Heart right ventricle (tissue), 16 donors: ENCODE measurements at regions not wholly inside any gene's neighbourhood (a gene's known extent, or its start where the extent isn't known, plus 50 kb on each side); places are given as distances from the start of the nearest gene placed in this dataset.

ENCODE experiments used
- ATAC-seq, 8 donors: fragments of 200-7000 bp; cut with Tn5 transposase; one replicate each; pipeline ENCODE4 v1.9.1; 2020; ENCODE audit warnings: mild to moderate bottlenecking in 8 of 8, moderate library complexity in 8 of 8, moderate number of reproducible peaks in 1 of 8
- DNase-seq, 2 donors: peaks; one replicate each; pipeline ENCODE4 v3.0.0-alpha.2; 2020
- H3K27ac ChIP-seq, 10 donors: fragments of 200-600 bp; sonication (generic) in 2 of 10; one replicate each; pipeline versions ENCODE4 v1.5.0 to v1.8.0; 2020 to 2022; ENCODE audit warnings: mild to moderate bottlenecking in 3 of 10
- H3K27me3 ChIP-seq, 7 donors: fragments of 200-600 bp; one replicate each; pipeline ENCODE4 v1.8.0; 2021 to 2022; ENCODE audit warnings: mild to moderate bottlenecking in 2 of 7
- H3K36me3 ChIP-seq, 9 donors: fragments of 200-600 bp; sonication (generic) in 1 of 9; one replicate each; pipeline versions ENCODE4 v1.5.0 to v1.8.0; 2020 to 2022; ENCODE audit warnings: mild to moderate bottlenecking in 2 of 9
- H3K4me1 ChIP-seq, 9 donors: fragments of 200-600 bp; sonication (generic) in 1 of 9; one replicate each; pipeline versions ENCODE4 v1.5.0 to v1.8.0; 2020 to 2022; ENCODE audit warnings: mild to moderate bottlenecking in 4 of 9
- H3K4me3 ChIP-seq, 10 donors: fragments of 200-600 bp; sonication (generic) in 2 of 10; one replicate each; pipeline versions ENCODE4 v1.5.0 to v1.8.0; 2020 to 2022; ENCODE audit warnings: mild to moderate bottlenecking in 7 of 10, moderate library complexity in 2 of 10
- H3K9me3 ChIP-seq, 11 donors: fragments of 200-600 bp in 10 of 11; sonication (generic) in 2 of 11; one replicate each; pipeline versions ENCODE4 v1.5.0 to v1.8.0; 2013 to 2022; ENCODE audit warnings: mild to moderate bottlenecking in 2 of 11, control low read depth in 1 of 11, moderate library complexity in 1 of 11
- WGBS, 2 donors: extraction: QIAGEN DNeasy Blood & Tissue Kit; methylation state at CpG; one replicate each; pipeline ENCODE4 v1.1.7; 2013; ENCODE audit warnings: inconsistent platforms in 1 of 2; 5-methylcytosine and 5-hydroxymethylcytosine counted together
- intact Hi-C, 10 donors: fragments of 100-400 bp; cut with DNase I; formaldehyde crosslinking; loops; one replicate each; pipeline versions ENCODE4 v1.11.1 to v1.14.2; 2022
- TF ChIP-seq, protein P1 (sequence below), 9 donors: fragments of 200-600 bp; sonication (generic) in 2 of 9; IDR thresholded peaks; one replicate each; pipeline versions ENCODE4 v1.5.0 to v1.8.0; 2021 to 2022; ENCODE audit warnings: antibody characterized with exemption in 9 of 9, mild to moderate bottlenecking in 5 of 9, moderate library complexity in 1 of 9
- donor health status: Arrhythmogenic right ventricular cardiomyopathy.
- donor health status: ischemic (EF 13 %, LVEDD 7.1; RV severe dilation, severe dysfunction).
- donor health status: healthy with polysubstance abuse.
- donor health status: DM: no; HTN: yes; CAD: no.
- donor health status: DM: no; HTN: no; CAD: no.
- donor health status: ischemic (EF 25% LVEDD 6.9; RV normal size, moderate dysfunction).
- donor health status: ischemic (EF 25% LVEDD 5.7; RV mildly dilated, moderate dysfunction).
- donor health status: healthy.
- donor health status: DM: yes; HTN: yes; CAD: no.
- donor health status: Ischemic cardiomyopathy.
- donor health status: ischemic (EF 35%, LVEDD 5.7; RV mildly dilated, moderate dysfunction).
- donor health status: nonischemic (EF 11% LVEDD 7.7; RV severe dilation, severe dysfunction).
- donor health status: DM: yes; HTN: yes; CAD: no.
- donor health status: PGD.
- donor health status: ischemic (EF 29% LVEDD 5.4; RV normal size, mild dysfunction).
- donor health status: nonischemic (EF 23%, LVEDD 6.1; RV moderate dilation, normal function).

DNA sequence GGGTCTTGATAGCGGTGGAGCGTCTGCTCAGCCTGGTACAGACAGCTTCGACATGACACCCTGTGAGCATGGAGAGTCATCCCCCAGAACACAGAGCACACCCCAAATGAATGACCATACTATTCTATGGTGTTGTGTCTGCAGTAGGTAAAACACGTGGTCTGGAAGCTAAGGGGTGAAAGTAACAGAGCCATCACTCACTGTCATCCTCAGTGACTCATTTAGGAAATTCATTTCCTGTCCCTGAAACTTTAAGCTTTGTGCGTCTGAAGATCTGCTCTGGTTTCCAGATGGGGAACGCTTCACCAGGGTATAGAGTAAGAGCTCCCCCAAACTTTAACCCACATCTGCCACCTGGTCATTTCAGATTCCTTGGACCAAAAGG, 94.8 kb upstream of the DISP3 start:
- H3K4me3 ChIP-seq = no peak overlapping the region
- TF ChIP-seq, protein P1, sequence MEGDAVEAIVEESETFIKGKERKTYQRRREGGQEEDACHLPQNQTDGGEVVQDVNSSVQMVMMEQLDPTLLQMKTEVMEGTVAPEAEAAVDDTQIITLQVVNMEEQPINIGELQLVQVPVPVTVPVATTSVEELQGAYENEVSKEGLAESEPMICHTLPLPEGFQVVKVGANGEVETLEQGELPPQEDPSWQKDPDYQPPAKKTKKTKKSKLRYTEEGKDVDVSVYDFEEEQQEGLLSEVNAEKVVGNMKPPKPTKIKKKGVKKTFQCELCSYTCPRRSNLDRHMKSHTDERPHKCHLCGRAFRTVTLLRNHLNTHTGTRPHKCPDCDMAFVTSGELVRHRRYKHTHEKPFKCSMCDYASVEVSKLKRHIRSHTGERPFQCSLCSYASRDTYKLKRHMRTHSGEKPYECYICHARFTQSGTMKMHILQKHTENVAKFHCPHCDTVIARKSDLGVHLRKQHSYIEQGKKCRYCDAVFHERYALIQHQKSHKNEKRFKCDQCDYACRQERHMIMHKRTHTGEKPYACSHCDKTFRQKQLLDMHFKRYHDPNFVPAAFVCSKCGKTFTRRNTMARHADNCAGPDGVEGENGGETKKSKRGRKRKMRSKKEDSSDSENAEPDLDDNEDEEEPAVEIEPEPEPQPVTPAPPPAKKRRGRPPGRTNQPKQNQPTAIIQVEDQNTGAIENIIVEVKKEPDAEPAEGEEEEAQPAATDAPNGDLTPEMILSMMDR (IDR thresholded peaks at IDR 0.05) = no peak
- H3K36me3 ChIP-seq = no peaks in the 10 kb centered on the region
- no peaks in the 10 kb centered on the region for H3K4me1 ChIP-seq
- H3K27me3 ChIP-seq = peaks cover 0 to 79% (median 56%) of the 10 kb centered on the region in 7 donors
- ATAC-seq (no peak), DNase-seq (no peak)
- H3K27ac ChIP-seq = no peak overlapping the region
- H3K9me3 ChIP-seq = no peaks in the 10 kb centered on the region
- 52 to 65% methylated on average over 6 of the region's 6 CpGs for WGBS, 2 donors
- intact Hi-C loops = no loop called here

DNA sequence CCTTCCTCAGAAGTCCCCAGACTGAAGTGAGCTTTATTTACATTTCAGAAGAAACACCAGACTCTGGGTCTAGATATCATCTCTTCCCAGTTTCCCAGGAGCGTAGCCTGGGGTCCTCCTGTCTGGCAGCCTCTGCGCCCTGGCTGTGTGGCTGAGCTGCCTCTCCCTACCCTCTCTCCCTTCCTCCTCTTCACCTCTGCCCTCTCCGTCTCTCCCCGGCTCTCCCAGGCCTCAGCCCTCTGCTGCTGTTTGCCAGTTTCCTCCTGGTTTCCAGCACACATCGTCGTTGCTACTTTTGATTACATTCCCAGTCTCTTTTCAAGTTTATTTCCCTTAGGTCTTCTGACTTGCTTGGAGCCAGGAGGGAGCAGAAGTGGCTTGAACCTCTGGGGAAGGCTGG, 91.1 kb upstream of the DISP3 start:
- H3K4me3 ChIP-seq = no peak overlapping the region
- no peaks in the 10 kb centered on the region for H3K36me3 ChIP-seq
- H3K4me1 ChIP-seq = no peaks in the 10 kb centered on the region
- no peak overlapping the region for H3K27ac ChIP-seq
- H3K9me3 ChIP-seq = no peaks in the 10 kb centered on the region
- TF ChIP-seq, protein P1 (IDR thresholded peaks at IDR 0.05) = no peak
- peaks cover 0 to 81% (median 64%) of the 10 kb centered on the region in 7 donors for H3K27me3 ChIP-seq
- intact Hi-C loops = no loop called here
- WGBS, 2 donors = 10 to 15% methylated on average over 6 of the region's 6 CpGs
- no peak for ATAC-seq
- DNase-seq = no peak

DNA sequence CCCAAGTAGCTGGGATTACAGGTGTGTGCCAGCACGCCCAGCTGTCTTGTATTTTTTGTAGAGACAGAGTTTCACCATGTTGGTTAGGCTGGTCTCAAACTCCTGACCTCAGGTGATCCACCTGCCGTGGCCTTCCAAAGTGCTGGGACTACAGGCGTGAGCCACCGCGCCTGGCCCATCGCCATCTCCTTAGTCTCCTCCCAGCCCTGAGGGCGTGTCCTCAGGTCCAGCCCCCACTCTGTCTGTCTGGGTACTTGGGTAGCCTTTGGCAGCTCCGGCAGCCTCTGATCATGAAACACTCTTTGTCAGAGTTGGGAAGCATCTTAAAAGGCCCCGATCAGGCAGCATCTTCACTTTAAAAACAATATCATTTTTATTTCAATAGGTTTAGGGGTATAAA, 90.3 kb upstream of the DISP3 start:
- intact Hi-C loops = no loop called here
- Histone ChIP-seq H3K27ac (no peak overlapping the region), H3K27me3 (peaks cover 0 to 82% (median 66%) of the 10 kb centered on the region in 7 donors), H3K4me1 (no peaks in the 10 kb centered on the region), H3K36me3 (no peaks in the 10 kb centered on the region), H3K9me3 (no peaks in the 10 kb centered on the region), H3K4me3 (no peak overlapping the region)
- WGBS, 2 donors = 53 to 63% methylated on average over 9 of the region's 9 CpGs
- DNase-seq (no peak), ATAC-seq (no peak)
- TF ChIP-seq, protein P1 (IDR thresholded peaks at IDR 0.05) = no peak

DNA sequence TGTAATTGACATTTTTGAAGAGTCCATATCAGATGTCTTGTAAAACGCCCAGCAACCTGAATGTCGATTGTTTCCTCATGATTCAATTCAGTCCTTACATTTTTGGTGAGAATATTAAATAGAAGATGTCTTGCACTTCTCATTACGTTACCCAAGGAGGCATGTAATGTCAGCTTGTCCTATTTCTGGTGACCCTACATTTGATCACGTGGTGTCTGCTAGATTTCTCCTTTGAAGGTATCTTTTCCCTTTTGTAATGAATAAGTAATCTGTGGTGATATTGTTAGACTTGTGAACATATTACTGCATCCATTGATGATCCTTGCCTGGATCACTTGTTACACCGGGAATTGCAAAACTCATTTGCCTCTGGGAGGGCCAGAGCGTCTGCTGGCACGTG, 87.6 kb upstream of the DISP3 start:
- H3K27me3 ChIP-seq = peaks cover 0 to 83% (median 66%) of the 10 kb centered on the region in 7 donors
- no peaks in the 10 kb centered on the region for H3K4me1 ChIP-seq
- intact Hi-C loops = no loop called here
- ATAC-seq = no peak
- H3K27ac ChIP-seq = no peak overlapping the region
- no peaks in the 10 kb centered on the region for H3K9me3 ChIP-seq
- no peak overlapping the region for H3K4me3 ChIP-seq
- TF ChIP-seq, protein P1 (IDR thresholded peaks at IDR 0.05) = no peak
- DNase-seq = no peak
- H3K36me3 ChIP-seq = no peaks in the 10 kb centered on the region
- WGBS, 2 donors = 72 to 78% methylated on average over 7 of the region's 7 CpGs

DNA sequence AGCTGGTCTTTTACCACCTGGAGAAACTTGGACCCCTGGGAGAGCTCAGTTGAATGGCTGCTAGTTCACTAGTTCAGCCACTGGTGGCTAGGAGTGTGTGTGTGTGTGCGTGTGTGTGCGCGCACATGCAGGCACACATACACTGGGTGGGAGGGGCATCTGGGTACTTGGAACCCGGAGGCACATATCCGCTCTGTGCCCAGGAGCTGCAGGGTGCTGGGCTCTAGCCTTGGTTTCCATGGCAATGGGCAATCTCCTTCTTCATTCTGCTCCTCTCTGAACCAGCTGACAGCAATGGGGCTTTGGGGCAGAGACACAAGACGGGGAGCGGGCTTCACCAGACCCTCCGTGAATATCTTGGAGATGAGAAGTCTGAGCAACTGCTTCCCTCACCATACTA, 87.1 kb upstream of the DISP3 start:
- H3K4me1 ChIP-seq = no peaks in the 10 kb centered on the region
- 87 to 88% methylated on average over 8 of the region's 8 CpGs for WGBS, 2 donors
- no peak overlapping the region for H3K4me3 ChIP-seq
- peaks cover 0 to 82% (median 66%) of the 10 kb centered on the region in 7 donors for H3K27me3 ChIP-seq
- H3K36me3 ChIP-seq = no peaks in the 10 kb centered on the region
- no peaks in the 10 kb centered on the region for H3K9me3 ChIP-seq
- H3K27ac ChIP-seq = no peak overlapping the region
- intact Hi-C loops = no loop called here
- no peak for ATAC-seq
- TF ChIP-seq, protein P1 (IDR thresholded peaks at IDR 0.05) = no peak
- DNase-seq = no peak
